ENCODE measurements at regions not wholly inside any gene's neighbourhood (a gene's known extent, or its start where the extent isn't known, plus 50 kb on each side); places are given as distances from the start of the nearest gene placed in this dataset.

- TF ChIP-seq EZH2 (IDR thresholded peaks at IDR 0.05; ENCODE audit: low read depth) (no peak), CTCF (conservative IDR thresholded peaks at IDR 0.05) (no peak)
Measured at GRCh38 chr21:39073717-39074116, 109.5 kb downstream of the PSMG1 start.

Data from PC-9 (cell line).